ENCODE measurements at regions not wholly inside any gene's neighbourhood (a gene's known extent, or its start where the extent isn't known, plus 50 kb on each side); places are given as distances from the start of the nearest gene placed in this dataset.

DNA sequence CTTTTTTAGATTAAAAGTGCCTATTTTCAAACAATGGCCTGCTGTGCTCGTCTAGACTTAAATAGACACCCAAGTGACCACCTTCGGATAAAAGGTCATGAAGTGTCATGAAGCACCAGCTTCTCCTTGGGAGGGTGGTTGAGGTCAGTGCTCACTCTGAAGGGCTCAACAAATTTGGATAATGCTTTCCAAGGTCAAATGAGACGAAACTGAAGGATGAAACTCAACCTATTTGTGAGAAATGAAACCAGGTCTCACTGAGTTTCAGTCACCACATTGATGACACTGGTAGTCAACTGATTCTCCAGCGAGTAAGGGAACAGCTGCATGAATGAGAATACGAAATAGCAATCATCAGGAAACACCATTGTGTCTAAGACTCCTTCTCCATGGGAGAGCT, 852.6 kb downstream of the NTRK3 start:
- DNase-seq = no peak
- no peak overlapping the region for H2AFZ ChIP-seq
- no peaks in the 10 kb centered on the region for H3F3A ChIP-seq (ENCODE audit: insufficient read depth, low read depth)
- no peak overlapping the region for H3K27ac ChIP-seq
- H3K27me3 ChIP-seq (ENCODE audit: insufficient read depth, low read depth) = no peaks in the 10 kb centered on the region
- H3K36me3 ChIP-seq (ENCODE audit: low read depth) = no peaks in the 10 kb centered on the region
- H3K79me2 ChIP-seq (ENCODE audit: low read depth) = no peaks in the 10 kb centered on the region
- ChIA-PET POLR2A (ENCODE audit: unreplicated experiment) (no interaction called here), CTCF (no interaction called here)
- H3K4me1 ChIP-seq (replicated peaks; ENCODE audit: insufficient read depth) = no peaks in the 10 kb centered on the region
- intact Hi-C loops (cut with micrococcal nuclease; ENCODE audit: unreplicated experiment) = no loop called here
- TF ChIP-seq, protein P1, sequence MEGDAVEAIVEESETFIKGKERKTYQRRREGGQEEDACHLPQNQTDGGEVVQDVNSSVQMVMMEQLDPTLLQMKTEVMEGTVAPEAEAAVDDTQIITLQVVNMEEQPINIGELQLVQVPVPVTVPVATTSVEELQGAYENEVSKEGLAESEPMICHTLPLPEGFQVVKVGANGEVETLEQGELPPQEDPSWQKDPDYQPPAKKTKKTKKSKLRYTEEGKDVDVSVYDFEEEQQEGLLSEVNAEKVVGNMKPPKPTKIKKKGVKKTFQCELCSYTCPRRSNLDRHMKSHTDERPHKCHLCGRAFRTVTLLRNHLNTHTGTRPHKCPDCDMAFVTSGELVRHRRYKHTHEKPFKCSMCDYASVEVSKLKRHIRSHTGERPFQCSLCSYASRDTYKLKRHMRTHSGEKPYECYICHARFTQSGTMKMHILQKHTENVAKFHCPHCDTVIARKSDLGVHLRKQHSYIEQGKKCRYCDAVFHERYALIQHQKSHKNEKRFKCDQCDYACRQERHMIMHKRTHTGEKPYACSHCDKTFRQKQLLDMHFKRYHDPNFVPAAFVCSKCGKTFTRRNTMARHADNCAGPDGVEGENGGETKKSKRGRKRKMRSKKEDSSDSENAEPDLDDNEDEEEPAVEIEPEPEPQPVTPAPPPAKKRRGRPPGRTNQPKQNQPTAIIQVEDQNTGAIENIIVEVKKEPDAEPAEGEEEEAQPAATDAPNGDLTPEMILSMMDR (conservative IDR thresholded peaks at IDR 0.05) = no peak
- no peak for TF ChIP-seq EZH2 (IDR thresholded peaks at IDR 0.05; ENCODE audit: low read depth)
- no peak overlapping the region for H3K4me3 ChIP-seq
- H3K9me2 ChIP-seq (ENCODE audit: insufficient read depth) = no peaks in the 10 kb centered on the region
- BruUV-seq (replicated peaks) = no TSS peak
- no peaks in the 10 kb centered on the region for H3K9me3 ChIP-seq (ENCODE audit: insufficient read depth, low read depth)
- no peaks in the 10 kb centered on the region for H4K20me1 ChIP-seq (ENCODE audit: insufficient read depth)
- no peak overlapping the region for H3K4me2 ChIP-seq

DNA sequence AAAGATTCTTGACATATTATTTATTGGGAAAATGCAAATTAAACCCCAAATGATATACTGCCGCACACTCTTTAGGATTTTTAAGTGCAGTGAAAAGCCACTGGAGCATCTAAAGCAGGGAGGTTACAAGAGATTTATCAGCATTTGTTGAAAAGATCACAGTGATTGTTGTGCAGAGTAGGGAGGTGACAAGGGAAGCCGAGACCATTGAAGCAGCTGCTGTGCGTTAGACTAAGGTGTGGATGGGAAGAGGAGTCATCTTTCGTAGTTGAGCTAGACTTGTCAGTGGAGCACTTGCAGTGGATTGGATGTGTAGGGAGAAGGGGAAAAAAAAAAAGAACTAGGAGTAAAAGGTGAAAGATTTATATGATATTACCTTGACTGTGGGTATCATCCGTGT, 854.6 kb downstream of the NTRK3 start:
- no peaks in the 10 kb centered on the region for H3K9me3 ChIP-seq (ENCODE audit: insufficient read depth, low read depth)
- intact Hi-C loops (cut with micrococcal nuclease; ENCODE audit: unreplicated experiment) = no loop called here
- H2AFZ ChIP-seq = no peak overlapping the region
- no peak for DNase-seq
- POLR2A ChIA-PET (ENCODE audit: unreplicated experiment) = no interaction called here
- CTCF ChIA-PET = no interaction called here
- no peaks in the 10 kb centered on the region for H3K4me1 ChIP-seq (replicated peaks; ENCODE audit: insufficient read depth)
- TF ChIP-seq, protein P1 (conservative IDR thresholded peaks at IDR 0.05) = no peak
- no peaks in the 10 kb centered on the region for H3F3A ChIP-seq (ENCODE audit: insufficient read depth, low read depth)
- H3K36me3 ChIP-seq (ENCODE audit: low read depth) = no peaks in the 10 kb centered on the region
- H3K4me3 ChIP-seq = no peak overlapping the region
- no peaks in the 10 kb centered on the region for H3K27me3 ChIP-seq (ENCODE audit: insufficient read depth, low read depth)
- no peak overlapping the region for H3K4me2 ChIP-seq
- no peak overlapping the region for H3K27ac ChIP-seq
- no peaks in the 10 kb centered on the region for H3K9me2 ChIP-seq (ENCODE audit: insufficient read depth)
- no peaks in the 10 kb centered on the region for H4K20me1 ChIP-seq (ENCODE audit: insufficient read depth)
- BruUV-seq (replicated peaks) = no TSS peak
- no peaks in the 10 kb centered on the region for H3K79me2 ChIP-seq (ENCODE audit: low read depth)

DNA sequence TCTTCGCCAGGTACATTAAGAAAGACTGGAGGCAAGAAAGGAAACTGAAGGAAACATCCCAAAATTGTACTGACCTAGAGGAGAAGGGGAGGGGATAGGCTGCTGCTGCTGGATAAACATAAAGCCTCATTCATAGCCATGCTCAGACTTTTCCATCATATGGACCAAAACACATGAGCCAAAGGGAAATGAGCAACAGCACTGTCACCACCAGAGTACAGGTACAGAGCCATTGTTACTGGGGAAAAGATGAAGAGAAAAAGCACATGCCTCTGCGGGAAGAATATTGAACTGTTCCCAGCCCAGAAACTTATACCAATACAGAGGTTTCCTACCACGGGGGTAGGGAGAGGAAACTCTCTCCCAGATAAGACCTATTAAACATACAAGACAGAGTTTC, 861.9 kb downstream of the NTRK3 start:
- H3K9me2 ChIP-seq (ENCODE audit: insufficient read depth) = no peaks in the 10 kb centered on the region
- H3K9me3 ChIP-seq (ENCODE audit: insufficient read depth, low read depth) = no peaks in the 10 kb centered on the region
- CTCF ChIA-PET = no interaction called here
- H2AFZ ChIP-seq = no peak overlapping the region
- intact Hi-C loops (cut with micrococcal nuclease; ENCODE audit: unreplicated experiment) = no loop called here
- POLR2A ChIA-PET (ENCODE audit: unreplicated experiment) = no interaction called here
- no peak for DNase-seq
- H3K79me2 ChIP-seq (ENCODE audit: low read depth) = no peaks in the 10 kb centered on the region
- H3K27me3 ChIP-seq (ENCODE audit: insufficient read depth, low read depth) = no peaks in the 10 kb centered on the region
- no peak overlapping the region for H3K4me3 ChIP-seq
- no peak overlapping the region for H3K27ac ChIP-seq
- H3F3A ChIP-seq (ENCODE audit: insufficient read depth, low read depth) = no peaks in the 10 kb centered on the region
- no peaks in the 10 kb centered on the region for H3K4me1 ChIP-seq (replicated peaks; ENCODE audit: insufficient read depth)
- H4K20me1 ChIP-seq (ENCODE audit: insufficient read depth) = no peaks in the 10 kb centered on the region
- H3K4me2 ChIP-seq = no peak overlapping the region
- TF ChIP-seq, protein P1 (conservative IDR thresholded peaks at IDR 0.05) = no peak
- no peak for TF ChIP-seq EZH2 (IDR thresholded peaks at IDR 0.05; ENCODE audit: low read depth)
- no TSS peak for BruUV-seq (replicated peaks)
- no peaks in the 10 kb centered on the region for H3K36me3 ChIP-seq (ENCODE audit: low read depth)

Measured in PC-9 (cell line).